DOHH2 (cell line): ENCODE measurements at regions not wholly inside any gene's neighbourhood (a gene's known extent, or its start where the extent isn't known, plus 50 kb on each side); places are given as distances from the start of the nearest gene placed in this dataset.

Source experiments
- H3F3A ChIP-seq: fragments of 200-600 bp; sonication (generic), shearing (Covaris generic); 2 replicates; pipeline ENCODE4 v1.6.0; 2016; ENCODE audit warnings: antibody characterized with exemption, mild to moderate bottlenecking; ENCODE audit not compliant: control insufficient read depth, insufficient read depth
- H3K27ac ChIP-seq: fragments of 200-600 bp; sonication (generic); 2 replicates; pipeline ENCODE4 v1.5.1; 2014; ENCODE audit warnings: low read depth, mild to moderate bottlenecking, low read length, moderate library complexity
- H3K27me3 ChIP-seq: fragments of 200-600 bp; sonication (generic); 2 replicates; pipeline ENCODE4 v1.6.1; 2014; ENCODE audit warnings: mild to moderate bottlenecking, low read length, mixed read lengths; ENCODE audit not compliant: control insufficient read depth
- H3K36me3 ChIP-seq: fragments of 200-600 bp; sonication (generic); 2 replicates; pipeline ENCODE4 v1.6.1; 2014; ENCODE audit warnings: mild to moderate bottlenecking, low read length, moderate library complexity, mixed read lengths; ENCODE audit not compliant: control insufficient read depth
- H3K4me1 ChIP-seq: fragments of 200-600 bp; sonication (generic); 2 replicates; pipeline ENCODE4 v1.6.1; 2014; ENCODE audit warnings: mild to moderate bottlenecking, low read length, mixed read lengths; ENCODE audit not compliant: control insufficient read depth
- H3K4me2 ChIP-seq: fragments of 200-600 bp; sonication (generic); 2 replicates; pipeline ENCODE4 v1.6.0; 2014; ENCODE audit warnings: mild to moderate bottlenecking, low read length, moderate library complexity
- H3K4me3 ChIP-seq: fragments of 200-600 bp; sonication (generic); 2 replicates; pipeline ENCODE4 v1.5.1; 2014; ENCODE audit warnings: mild to moderate bottlenecking, low read length, mixed read lengths
- H3K79me2 ChIP-seq: fragments of 200-600 bp; sonication (generic); 2 replicates; pipeline ENCODE4 v1.6.1; 2014; ENCODE audit warnings: mild to moderate bottlenecking, low read length, mixed read lengths; ENCODE audit not compliant: control insufficient read depth
- H3K9me2 ChIP-seq: fragments of 200-600 bp; sonication (generic); replicated peaks from 2 replicates; pipeline ENCODE4 v1.6.1; 2014; ENCODE audit warnings: mild to moderate bottlenecking, low read length, mixed read lengths; ENCODE audit not compliant: control insufficient read depth
- H3K9me3 ChIP-seq: fragments of 200-600 bp; sonication (generic); 2 replicates; pipeline ENCODE4 v1.6.1; 2014; ENCODE audit warnings: antibody characterized with exemption, low read length, mixed read lengths; ENCODE audit not compliant: control insufficient read depth, insufficient read depth
- H4K20me1 ChIP-seq: fragments of 200-600 bp; sonication (generic); 2 replicates; pipeline ENCODE4 v1.6.0; 2014; ENCODE audit warnings: low read depth, mild to moderate bottlenecking, antibody characterized with exemption, low read length, moderate library complexity; ENCODE audit not compliant: control insufficient read depth, insufficient read depth
- EZH2phosphoT487 ChIP-seq: fragments of 200-600 bp; sonication (generic); IDR thresholded peaks from 2 replicates; pipeline ENCODE4 v1.6.1; 2017; ENCODE audit warnings: borderline replicate concordance, mild to moderate bottlenecking, antibody characterized with exemption, low read length, moderate library complexity, mixed read lengths
- TF ChIP-seq, protein P1 (sequence below): fragments of 200-600 bp; sonication (generic); IDR thresholded peaks from one replicate; pipeline ENCODE4 v1.5.1; 2014; ENCODE audit warnings: antibody characterized with exemption, mild to moderate bottlenecking, low read depth, low read length; ENCODE audit not compliant: poor library complexity, severe bottlenecking

DNA sequence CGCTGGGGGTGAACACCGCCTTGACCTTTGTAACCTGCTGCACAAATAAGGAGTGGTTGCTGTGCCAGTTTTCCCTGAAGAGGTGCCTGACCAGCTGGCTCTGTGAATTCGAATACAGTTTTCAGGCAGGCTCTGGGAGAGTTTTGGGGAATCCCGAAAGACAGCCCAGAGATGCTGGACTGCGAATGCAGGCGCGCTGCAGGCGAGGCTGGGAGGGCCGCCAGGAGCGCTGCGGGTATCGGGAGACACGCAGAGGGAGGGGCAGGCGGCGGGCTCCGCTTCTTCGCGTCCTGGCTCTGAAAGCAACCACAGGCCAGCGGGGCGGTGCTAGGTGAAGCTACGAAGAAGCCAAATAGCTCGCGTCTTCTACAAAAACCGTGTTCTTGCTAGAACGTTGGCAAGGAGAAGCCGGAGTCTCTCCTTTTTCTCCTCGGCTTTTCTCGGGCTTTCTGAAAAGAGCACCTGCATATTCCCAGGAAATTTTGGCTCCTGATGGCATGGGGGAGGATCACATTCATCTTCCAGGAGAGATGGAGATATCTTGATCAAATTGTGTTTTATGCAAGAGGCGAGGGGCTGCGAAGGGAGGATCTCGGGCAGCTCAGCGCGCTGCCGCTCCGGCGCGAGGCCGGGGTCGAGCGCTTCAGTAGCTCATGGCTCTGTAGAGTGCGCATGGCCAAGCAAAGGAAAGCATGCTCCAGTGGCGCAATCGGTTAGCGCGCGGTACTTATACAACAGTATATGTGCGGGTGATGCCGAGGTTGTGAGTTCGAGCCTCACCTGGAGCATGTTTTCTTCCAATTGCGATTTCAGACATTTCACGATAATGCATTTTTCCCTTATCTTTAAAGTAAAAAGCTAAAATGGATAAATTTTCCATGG lies 158.1 kb upstream of the ZNF184 start:
- Histone ChIP-seq H3K79me2 (no peaks in the 10 kb centered on the region), H3K27ac (no peak overlapping the region), H4K20me1 (no peaks in the 10 kb centered on the region), H3K9me3 (peaks cover 13% of the 10 kb centered on the region), H3K4me2 (peak overlapping the region; percentile 51), H3K4me3 (peak overlapping the region; percentile 62), H3K36me3 (no peaks in the 10 kb centered on the region), H3K4me1 (no peaks in the 10 kb centered on the region), H3F3A (no peaks in the 10 kb centered on the region), H3K27me3 (peaks cover 33% of the 10 kb centered on the region), H3K9me2 (no peaks in the 10 kb centered on the region)
- TF ChIP-seq EZH2phosphoT487: no peak
- TF ChIP-seq, protein P1, sequence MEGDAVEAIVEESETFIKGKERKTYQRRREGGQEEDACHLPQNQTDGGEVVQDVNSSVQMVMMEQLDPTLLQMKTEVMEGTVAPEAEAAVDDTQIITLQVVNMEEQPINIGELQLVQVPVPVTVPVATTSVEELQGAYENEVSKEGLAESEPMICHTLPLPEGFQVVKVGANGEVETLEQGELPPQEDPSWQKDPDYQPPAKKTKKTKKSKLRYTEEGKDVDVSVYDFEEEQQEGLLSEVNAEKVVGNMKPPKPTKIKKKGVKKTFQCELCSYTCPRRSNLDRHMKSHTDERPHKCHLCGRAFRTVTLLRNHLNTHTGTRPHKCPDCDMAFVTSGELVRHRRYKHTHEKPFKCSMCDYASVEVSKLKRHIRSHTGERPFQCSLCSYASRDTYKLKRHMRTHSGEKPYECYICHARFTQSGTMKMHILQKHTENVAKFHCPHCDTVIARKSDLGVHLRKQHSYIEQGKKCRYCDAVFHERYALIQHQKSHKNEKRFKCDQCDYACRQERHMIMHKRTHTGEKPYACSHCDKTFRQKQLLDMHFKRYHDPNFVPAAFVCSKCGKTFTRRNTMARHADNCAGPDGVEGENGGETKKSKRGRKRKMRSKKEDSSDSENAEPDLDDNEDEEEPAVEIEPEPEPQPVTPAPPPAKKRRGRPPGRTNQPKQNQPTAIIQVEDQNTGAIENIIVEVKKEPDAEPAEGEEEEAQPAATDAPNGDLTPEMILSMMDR: no peak

DNA sequence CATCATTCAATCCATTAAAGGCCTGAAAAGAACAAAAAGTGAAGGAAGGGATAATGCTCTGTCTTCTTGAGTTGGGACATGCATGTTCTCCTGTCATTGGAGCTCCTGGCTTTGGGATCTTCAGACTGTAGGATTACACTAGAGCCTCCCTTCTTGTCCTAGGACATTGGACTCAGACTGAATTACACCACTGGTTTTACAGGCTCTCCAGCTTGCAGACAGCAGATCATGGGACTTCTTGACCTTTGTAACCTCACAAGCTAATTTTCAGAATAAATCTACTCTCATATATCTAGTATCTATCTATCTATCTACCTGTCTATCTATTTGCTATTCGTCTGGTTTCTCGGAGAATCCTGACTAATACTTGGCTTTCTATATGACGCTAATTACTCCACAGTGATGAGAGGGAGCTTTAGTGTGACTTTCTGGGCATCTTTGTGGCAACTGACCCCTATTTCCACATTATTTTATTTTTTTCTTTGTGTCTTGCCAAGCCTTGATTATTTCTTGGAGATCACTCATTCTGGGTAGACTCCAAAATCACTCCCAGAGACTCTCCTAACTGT lies 151.9 kb upstream of the ZNF184 start:
- no peak for TF ChIP-seq EZH2phosphoT487
- TF ChIP-seq, protein P1: no peak
- H3K9me2 ChIP-seq: no peaks in the 10 kb centered on the region
- H3K27me3 ChIP-seq: peaks cover 4% of the 10 kb centered on the region; the same call in 1 of the 2 replicates
- no peaks in the 10 kb centered on the region for H3K36me3 ChIP-seq
- no peak overlapping the region for H3K27ac ChIP-seq
- H3K79me2 ChIP-seq: no peaks in the 10 kb centered on the region
- H4K20me1 ChIP-seq: no peaks in the 10 kb centered on the region
- no peaks in the 10 kb centered on the region for H3K9me3 ChIP-seq
- no peak overlapping the region for H3K4me3 ChIP-seq
- H3K4me1 ChIP-seq: no peaks in the 10 kb centered on the region
- H3K4me2 ChIP-seq: no peak overlapping the region
- no peaks in the 10 kb centered on the region for H3F3A ChIP-seq

DNA sequence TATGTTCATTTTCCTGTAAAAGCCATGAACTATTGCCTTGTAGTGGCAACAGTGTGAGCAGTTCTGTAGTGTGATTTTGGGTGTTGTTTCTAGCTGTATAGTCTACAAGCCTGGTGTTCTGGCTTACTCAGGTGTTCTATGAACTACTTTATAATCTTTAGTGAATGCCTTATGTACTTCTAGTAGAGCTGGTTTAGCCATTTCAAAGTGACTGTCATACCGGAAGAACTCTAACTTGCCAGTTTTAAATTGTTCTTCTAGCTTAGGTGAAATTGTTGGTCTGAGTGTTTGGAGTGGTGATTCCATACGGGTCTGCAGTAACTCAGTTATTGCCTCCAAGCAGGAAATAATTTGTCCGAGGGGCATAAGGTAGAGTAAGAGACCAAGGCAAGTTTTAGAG lies 150.2 kb upstream of the ZNF184 start:
- Histone ChIP-seq H3K4me3 (no peak overlapping the region), H3K79me2 (no peaks in the 10 kb centered on the region), H3K27ac (no peak overlapping the region), H3K4me1 (no peaks in the 10 kb centered on the region), H3K4me2 (no peak overlapping the region), H3K27me3 (peaks cover 8% of the 10 kb centered on the region), H4K20me1 (no peaks in the 10 kb centered on the region), H3F3A (no peaks in the 10 kb centered on the region), H3K9me2 (no peaks in the 10 kb centered on the region), H3K36me3 (no peaks in the 10 kb centered on the region), H3K9me3 (no peaks in the 10 kb centered on the region)
- no peak for TF ChIP-seq EZH2phosphoT487
- TF ChIP-seq, protein P1: no peak
